COLO668 (cell line): ENCODE measurements at regions not wholly inside any gene's neighbourhood (a gene's known extent, or its start where the extent isn't known, plus 50 kb on each side); places are given as distances from the start of the nearest gene placed in this dataset.
"Not testable (repeated sequence)": the region's sequence is repeated elsewhere in the genome, so short reads cannot be mapped to it uniquely, and the experiment has no call there.

ENCODE experiments used
- DNase-seq: peaks from one replicate; lab custom pipeline; 2025; ENCODE audit not compliant: unreplicated experiment; lab: John Stamatoyannopoulos, UW

DNA sequence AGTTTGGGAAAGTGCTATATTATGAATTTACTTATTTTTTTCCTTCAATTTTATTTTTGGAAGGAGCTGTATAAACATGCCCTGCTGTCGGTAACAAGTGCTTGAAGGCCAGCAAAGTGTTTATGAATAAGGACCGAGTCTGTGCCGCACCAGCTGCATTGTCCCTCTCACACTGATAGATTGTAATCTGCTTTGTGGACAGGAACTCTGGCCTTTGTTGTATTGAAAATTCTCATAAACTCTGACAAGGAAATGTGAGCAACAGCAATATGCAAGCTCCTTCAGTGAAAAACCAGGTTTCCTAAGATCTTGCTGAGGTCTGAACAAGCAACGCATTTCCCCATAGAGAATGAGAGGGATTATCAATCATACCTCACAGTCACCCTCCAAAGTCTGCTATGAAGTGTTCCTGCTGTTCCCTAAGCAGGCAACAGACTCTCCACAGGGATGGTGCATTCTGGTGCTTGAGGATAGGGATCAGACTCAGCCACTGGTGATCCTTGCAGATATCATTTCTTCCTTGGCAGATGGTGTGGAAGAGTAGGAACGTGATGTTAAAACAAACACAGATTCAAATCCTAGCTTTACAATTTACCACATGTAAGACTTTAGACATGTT lies 109.6 kb downstream of the KCNJ2 start:
- DNase-seq = no peak

DNA sequence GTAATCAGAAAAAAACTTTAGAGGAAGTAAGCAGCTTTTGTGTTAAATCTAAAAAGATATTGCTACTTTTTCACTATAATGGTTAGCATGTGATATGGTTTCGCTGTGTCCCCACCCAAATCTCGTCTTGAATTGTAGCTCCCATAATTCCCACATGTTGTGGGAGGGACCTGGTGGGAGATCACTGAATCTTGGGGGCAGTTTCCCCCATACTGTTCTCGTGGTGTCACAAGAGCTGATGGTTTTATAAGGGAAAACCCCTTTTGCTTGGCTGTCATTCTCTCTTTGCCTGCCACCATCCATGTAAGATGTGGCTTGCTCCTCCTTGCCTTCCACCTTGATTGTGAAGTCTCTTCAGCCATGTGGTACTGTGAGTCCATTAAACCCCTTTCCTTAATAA lies 117.1 kb downstream of the KCNJ2 start:
- DNase-seq = no peak

- no peak for DNase-seq
These were observed 119.4 kb downstream of the KCNJ2 start for GRCh38 chr17:70288540-70289290.

GRCh38 chr17:70290770-70291169 lies 121.4 kb downstream of the KCNJ2 start:
- DNase-seq = no peak

- no peak for DNase-seq
These were observed 123.0 kb downstream of the KCNJ2 start for GRCh38 chr17:70292366-70292765.

- DNase-seq = not testable (repeated sequence)
These were observed 124.4 kb downstream of the KCNJ2 start for GRCh38 chr17:70293564-70294310.

DNA sequence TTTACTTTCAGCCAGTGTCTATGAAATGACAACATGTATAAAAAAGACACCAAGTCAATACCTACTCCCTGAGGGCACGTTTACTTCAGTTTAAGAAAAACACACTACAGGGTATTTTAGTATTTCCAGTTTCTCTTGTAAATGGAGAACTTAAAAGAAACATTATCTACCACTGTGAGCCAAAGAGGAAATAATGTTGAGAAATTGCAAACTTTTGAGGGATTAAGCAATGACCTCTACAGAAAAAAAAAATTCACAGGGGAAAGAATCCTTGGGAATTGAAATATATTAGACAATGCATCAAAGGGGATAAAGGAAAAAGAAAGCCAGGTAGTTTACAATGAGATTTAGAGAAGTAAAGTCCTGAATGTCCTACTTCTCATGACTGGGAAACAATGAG lies 126.0 kb downstream of the KCNJ2 start:
- DNase-seq = no peak

DNA sequence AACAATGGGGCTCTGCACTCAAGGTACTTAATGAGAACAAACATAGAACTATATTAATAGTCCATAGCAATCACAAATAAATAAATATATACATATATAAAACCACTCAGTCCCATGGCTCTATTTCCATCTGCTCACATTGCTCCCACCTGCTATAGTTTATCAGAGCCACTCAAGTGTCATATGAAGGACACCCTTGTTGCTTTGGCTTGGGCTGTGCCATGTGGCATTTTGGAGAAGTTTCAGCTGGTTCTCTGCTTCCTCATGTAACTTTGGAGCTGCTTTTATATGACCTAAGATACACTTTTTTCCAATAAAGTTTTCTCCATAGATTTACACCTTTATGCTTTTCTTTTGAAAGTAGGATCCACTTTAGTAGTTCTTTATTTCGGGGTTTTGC lies 126.4 kb downstream of the KCNJ2 start:
- DNase-seq = no peak

DNA sequence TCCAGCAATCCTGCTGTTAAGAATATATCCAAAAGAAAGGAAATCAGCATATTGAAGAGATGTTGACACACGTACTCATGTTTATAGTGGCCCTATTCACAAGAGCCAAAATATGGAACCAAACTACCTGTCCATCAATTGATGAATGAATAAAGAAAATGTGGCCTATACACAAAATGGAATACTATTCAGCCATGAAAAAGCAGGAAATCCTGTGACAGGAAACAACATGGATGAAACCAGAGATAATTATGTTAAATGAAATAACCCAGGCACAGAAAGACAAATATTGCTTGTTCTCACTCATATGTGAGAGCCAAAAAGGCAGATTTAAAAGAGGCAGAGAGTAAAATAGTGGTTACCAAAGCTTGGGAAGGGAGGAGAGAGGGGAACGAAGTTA lies 127.1 kb downstream of the KCNJ2 start:
- no peak for DNase-seq

DNA sequence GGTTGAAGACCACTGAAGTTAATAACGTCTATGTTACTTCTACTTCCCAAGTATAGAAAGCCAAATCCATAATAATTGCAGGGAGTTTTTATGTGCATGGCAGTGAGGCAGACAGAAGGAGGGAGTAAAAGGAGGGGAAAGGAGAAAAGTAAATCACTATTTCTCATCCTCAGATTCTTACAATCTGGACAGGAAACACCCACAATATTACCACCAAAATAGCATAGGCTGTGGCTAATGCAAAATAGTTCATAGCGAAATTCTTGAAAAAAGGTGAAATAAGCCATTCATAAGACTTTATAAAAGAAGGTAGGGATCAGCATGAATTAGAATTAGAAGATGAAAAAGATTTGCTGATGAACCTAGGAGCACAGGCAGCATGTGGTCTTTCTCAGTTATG lies 128.1 kb downstream of the KCNJ2 start:
- no peak for DNase-seq

GRCh38 chr17:70298929-70299531 lies 129.7 kb downstream of the KCNJ2 start:
- no peak for DNase-seq

- no peak for DNase-seq
These were observed 138.3 kb downstream of the KCNJ2 start for GRCh38 chr17:70307430-70308225.

DNA sequence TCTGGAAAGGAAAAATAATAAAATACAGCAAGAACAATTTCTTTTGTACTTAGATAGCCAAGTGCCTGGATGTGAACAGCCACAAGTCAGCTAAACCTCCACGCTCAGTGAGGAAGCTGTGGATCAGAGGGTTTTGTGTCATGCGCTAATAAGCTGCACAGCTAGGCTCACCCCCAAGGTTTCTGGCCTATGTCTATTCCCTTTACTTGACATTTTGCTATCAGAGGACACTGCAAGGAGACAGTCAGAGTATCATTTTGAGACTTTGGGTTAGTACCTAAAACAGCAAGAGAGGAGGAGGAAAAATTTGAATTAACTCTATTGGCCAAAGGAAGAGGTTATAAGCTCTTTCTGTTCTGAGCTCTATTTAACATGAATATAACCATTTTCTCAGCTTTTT lies 139.3 kb downstream of the KCNJ2 start:
- no peak for DNase-seq

DNA sequence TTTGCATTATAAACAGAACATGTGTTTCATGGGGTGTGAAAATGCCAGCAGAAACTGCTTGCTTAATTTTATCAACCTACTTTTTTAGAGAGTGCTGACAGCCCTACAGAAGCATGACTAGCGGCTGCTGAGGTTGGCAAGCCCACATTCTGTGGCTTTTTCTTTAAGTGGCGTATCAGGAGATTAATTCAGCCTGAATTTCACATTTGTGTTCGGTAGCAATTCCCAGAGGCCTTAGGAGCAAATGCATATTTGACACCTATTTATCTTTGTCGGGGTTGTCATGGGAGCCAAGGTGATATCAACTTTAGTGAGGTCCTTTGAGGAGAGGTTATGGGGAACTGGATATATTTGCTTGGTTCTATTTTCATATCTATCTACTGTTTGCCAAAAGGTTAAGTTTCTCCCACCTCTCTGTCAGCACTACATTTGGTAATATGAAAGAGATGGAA lies 140.9 kb downstream of the KCNJ2 start:
- no peak for DNase-seq

- no peak for DNase-seq
These were observed 143.9 kb downstream of the KCNJ2 start for GRCh38 chr17:70313086-70313852.

GRCh38 chr17:70314096-70314495 lies 144.8 kb downstream of the KCNJ2 start:
- no peak for DNase-seq

DNA sequence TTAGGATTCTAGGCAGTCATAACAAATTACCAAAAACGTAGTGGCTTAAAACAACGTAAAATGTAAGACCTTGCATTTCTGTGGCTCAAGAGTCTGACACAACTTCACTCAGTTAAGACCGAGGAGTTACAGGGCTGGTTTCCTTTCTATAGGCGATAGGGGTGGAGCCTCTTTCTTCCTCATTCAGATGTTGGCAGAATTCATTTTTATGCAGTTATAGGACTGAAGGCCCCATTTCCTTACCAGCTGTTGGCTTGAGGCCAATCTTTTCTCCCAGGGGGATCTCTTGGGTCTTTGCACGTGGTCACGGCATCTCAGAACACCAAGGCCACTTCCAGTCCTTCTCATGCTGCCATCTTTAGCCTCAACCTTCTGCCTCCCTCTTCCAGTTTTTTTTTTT lies 145.2 kb downstream of the KCNJ2 start:
- no peak for DNase-seq

DNA sequence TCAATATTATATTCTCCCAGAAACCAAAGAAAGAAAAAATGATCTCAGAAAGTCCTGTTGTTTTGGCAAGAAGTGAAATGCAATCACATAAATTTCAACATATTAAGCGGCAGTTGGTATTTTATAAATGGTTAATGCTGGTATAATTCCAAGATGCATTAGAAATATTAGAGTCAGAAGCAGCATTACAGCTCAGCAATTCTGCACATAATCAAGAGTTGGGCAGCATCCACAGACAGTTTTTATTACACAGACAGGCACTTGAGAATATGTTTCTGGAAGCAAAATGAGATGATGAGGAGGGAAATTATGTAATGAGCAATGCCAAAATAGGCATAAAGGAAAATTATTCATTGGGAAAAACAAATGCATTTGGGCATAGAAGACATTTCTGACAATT lies 148.1 kb downstream of the KCNJ2 start:
- DNase-seq = no peak

GRCh38 chr17:70318051-70318450 lies 148.7 kb downstream of the KCNJ2 start:
- no peak for DNase-seq

DNA sequence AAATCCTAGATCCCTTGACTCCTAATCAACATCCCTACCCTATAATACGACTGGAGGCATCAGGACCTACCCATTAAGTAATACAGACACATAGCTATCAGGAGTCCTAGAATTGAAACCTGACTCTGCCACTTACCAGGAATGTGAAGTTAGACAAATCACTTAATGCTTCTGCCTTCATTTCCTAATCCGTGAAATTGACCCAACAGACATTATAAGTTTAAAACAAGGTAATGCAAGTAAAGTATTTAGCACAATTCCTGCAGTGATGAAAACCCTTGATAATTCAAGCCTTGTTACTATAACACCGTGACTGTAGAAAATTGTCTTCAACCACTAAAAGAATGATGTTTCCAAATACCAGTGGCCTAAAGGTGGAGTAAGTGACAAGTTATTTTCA lies 150.2 kb downstream of the KCNJ2 start:
- no peak for DNase-seq
